Hindlimb muscle (tissue), 1 donor: ENCODE measurements at regions not wholly inside any gene's neighbourhood (a gene's known extent, or its start where the extent isn't known, plus 50 kb on each side); places are given as distances from the start of the nearest gene placed in this dataset.

Experiments used
- DNase-seq: peaks from one replicate; pipeline ENCODE4 v3.0.0-alpha.2; 2013

GRCh38 chr4:125517831-125518230, 203.1 kb downstream of the FAT4 start:
- DNase-seq = no peak

GRCh38 chr4:125518281-125518680, 203.5 kb downstream of the FAT4 start:
- DNase-seq = no peak

DNA sequence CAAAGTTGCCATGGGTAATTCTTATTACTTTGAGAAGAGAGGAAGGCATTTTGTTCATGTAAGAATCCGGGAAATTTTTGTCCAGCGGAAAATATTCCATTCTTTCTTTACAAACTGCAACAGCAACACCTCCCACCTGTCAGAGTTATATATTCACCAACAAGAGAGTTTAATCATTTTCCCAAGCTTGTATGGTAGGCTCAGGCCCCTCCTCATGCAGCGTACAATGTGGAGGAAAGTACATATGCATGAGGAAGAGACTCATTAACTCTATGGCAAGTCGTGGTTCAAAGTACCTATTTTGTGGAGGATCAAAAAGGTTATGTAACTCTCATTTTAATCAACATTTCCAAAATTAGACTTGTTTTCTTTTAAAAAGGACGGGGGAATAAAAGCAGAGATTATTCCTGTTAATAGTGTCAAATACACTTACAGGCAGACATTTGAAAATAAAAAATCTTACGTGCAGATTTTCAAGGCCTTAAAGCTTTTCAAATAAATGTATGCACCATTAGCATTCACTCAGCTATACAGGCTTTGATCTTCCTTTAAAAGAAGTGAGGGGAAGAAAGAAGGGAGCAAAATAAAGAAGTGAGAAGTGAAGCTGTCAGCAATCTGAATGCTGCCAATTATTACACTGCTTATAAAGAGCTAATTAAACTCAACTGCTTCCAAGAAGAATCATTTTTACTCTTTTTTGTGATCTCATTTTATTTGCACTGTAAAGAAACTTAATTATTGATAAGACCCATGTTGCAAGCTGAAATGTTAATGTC, 204.8 kb downstream of the FAT4 start:
- no peak for DNase-seq

GRCh38 chr4:125520258-125520990, 205.7 kb downstream of the FAT4 start:
- DNase-seq = no peak

DNA sequence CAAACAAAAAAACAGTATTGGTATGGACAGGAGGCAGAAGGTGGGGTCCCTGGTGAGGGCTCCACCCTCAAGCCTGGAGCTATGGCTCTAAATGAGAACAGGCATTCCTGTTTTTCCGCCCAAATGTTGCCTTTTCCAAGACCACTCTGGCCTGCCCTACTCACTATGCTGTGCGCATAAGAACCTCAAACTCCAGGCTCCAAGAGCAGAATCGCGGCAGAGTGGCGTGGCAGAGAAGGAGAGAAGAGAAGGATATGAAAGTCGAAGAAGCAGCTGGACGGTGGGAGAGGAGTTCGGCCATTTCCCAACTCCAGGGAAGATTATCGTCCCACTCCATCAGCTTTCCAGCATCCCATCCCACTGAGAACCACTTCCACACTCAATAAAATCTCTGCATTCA, 207.8 kb downstream of the FAT4 start:
- no peak for DNase-seq

- DNase-seq = no peak
Measured at GRCh38 chr4:125522992-125523391, 208.2 kb downstream of the FAT4 start.

DNA sequence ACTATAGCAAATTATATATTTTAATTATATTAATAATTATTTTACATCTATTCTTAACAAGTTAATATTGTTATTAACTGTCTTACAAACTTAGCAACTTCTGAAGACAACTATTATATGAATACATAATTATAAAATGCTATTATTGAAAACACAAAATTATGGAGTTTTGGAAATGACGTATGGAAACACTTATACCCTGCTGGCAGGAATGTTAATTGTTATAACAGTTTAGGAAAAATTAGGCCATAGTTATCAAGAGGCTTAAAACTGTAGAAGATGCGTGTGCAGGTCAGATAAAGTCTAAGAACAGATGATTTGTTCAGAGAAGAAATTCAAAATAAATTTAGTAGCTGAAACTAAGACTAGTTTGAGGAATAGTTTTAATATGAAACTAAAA, 211.7 kb downstream of the FAT4 start:
- no peak for DNase-seq

DNA sequence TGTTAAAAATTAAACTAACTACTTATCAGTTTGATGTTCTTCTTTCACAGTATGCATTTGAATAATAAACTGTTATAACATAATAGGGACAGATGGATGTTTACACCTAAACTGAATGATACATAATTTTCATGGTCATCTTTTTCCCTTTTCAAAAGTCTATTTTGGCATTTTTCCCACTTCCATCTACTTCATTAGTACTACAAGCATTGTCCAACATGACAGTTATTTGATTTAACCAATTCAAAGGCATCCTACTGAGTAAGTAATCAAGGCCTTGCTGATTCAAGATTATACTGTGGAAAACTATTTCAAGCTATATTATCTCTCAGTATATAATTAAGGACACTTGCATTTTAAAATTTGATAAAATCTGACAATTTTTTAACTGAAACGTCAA, 212.9 kb downstream of the FAT4 start:
- DNase-seq = no peak

DNA sequence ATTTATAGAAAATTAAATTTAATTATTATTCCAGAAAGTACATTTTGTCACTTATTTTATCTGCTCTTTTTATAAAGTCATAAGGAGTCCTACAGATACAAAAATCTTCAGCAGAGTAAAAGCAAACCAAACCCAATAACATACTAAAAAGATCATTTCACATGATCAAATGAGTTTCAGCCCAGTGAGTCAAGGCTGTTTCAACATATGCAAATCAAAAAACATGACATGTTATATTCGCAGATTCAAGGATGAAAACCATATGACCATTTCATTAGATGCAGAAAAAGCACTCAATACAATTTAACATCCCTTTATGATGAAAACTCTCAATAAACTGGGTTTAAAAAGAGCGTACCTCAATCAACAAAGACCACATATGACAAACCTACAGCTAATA, 214.3 kb downstream of the FAT4 start:
- no peak for DNase-seq

DNA sequence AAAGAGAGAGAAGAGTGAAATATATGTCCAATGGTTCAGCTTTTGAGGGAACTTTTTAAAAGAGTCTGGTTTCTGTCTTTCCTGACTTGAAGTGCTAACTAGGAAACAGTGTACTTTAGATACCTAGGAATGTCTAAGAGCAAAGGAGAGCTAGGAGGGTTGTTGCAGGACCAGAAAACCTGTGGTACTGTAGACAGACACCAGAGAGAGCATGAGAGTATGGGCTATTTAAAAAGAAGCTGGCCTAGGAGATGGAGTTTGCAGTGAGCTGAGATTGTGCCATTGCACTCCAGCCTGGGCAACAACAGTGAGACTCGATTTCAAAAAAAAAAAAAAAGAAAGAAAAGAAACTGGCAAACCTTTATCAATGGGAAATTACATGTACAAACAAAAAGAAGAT, 223.9 kb downstream of the FAT4 start:
- no peak for DNase-seq

GRCh38 chr4:125539691-125540090, 224.9 kb downstream of the FAT4 start:
- DNase-seq = no peak

- DNase-seq = no peak
Measured at GRCh38 chr4:125541836-125542385, 227.2 kb downstream of the FAT4 start.

GRCh38 chr4:125546272-125546671, 231.5 kb downstream of the FAT4 start:
- no peak for DNase-seq

DNA sequence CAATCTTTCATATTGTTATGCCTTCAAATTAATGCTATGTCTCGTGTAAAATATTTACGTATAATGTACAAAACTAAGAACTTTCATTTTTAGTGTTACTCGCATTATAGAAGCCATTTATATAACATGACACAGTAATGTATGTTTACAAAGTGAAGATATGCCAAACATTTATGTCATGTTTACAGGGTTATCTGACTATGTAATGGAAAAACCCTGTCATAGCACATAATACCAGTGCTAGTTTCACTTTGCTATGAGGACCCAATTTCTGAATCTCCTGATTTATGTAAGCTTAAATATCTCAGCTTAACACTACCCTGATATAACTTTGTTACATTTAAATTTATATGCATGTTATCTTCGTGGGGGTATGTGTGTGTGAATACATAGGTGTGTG, 233.1 kb downstream of the FAT4 start:
- peak; percentile 11 for DNase-seq

DNA sequence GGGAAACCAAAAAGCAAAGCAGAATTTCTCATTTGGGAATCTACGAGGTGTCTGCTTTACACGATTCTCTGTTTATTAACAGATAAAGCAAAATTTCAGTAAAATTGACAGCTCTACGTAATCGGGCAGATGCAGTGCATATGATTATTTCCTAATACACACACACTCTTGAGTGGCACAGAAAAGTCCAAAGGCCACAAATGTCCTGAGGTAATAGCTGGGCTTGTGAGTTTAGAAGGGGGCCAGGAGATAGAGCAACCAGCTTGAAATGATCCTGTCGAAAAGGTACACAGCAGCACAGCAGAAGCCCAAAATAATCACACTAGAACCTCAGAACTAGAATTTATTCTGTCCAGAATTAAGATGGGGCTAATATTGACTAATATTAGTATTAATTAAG, 236.0 kb downstream of the FAT4 start:
- no peak for DNase-seq

DNA sequence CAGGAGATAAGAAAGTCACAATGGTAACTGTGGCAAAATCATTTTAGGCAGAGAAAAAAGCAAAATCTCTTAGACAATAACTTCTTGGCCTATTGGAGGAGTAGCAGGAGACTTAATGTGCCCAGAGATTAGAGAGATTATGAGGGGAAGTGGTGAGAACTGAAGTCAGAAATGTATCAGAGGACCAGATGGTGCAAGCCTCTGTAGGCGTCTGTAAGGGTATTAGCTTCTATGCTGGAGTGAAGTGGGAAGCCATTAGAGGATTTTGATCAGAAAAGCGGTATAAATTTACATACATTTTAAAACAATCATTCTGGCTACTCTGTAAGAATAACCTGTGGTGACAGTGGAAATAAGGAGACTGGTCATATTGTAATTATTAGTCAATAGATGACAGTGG, 236.7 kb downstream of the FAT4 start:
- no peak for DNase-seq

DNA sequence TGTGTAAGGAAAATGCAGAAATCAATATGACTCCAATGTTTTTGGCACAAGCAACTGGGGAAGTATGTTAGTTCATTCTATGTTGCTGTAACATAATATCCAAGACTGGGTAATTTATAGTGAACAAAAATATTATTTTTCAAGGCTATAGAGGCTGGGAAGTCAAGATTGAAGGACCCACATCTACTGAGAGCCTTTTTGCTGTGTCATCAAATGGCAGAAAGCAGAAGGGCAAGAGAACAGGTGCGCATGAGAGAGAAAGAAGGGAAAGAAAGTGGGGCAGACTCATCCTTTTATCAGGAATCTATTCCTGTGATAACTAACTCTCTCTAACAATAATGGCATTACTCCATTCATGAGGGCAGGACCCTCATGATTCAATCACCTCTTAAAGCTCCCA, 237.2 kb downstream of the FAT4 start:
- no peak for DNase-seq

GRCh38 chr4:125572601-125573000, 257.8 kb downstream of the FAT4 start:
- DNase-seq = no peak

DNA sequence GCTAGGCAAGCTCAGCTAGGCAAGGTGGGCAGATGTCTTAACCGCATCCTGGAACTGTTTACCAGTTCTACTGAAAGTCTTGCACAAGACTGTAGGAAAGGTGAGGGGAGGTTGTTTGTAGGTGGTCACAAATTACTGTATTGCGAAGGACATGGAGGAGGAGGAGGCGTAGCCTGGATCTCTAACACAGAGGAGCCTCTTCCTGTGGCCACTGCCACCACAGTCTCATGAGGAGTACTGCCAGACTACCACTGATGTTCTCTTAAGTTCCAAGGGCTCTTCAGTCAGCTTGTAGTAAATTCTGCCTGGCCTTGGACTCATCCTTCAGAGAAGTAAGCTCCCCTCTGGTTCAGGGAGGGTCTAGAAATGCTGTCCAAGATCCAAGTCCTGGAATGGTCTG, 258.6 kb downstream of the FAT4 start:
- no peak for DNase-seq

- DNase-seq = no peak
Measured at GRCh38 chr4:125573786-125574185, 259.0 kb downstream of the FAT4 start.

GRCh38 chr4:125582302-125582701, 267.5 kb downstream of the FAT4 start:
- no peak for DNase-seq

DNA sequence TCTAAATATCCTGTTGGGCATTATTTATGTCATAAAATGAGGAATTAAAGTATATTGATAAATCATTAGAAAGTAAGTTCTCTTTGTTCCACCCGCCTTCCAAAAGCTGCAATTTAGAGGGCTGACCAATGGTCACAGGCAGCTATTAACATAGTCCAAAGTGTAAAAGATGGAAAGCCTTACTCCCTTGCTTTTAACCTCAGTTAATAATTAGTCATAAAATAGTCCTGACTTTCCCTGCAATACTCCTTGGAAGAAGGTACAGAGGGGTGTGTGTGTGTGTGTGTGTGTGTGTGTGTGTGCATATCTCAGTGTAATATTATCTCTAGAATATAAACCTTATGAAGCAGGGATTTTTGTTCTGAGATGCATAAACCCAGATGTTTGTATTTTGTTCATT, 275.4 kb downstream of the FAT4 start:
- no peak for DNase-seq

- DNase-seq = no peak
Measured at GRCh38 chr4:125591290-125591689, 276.5 kb downstream of the FAT4 start.

DNA sequence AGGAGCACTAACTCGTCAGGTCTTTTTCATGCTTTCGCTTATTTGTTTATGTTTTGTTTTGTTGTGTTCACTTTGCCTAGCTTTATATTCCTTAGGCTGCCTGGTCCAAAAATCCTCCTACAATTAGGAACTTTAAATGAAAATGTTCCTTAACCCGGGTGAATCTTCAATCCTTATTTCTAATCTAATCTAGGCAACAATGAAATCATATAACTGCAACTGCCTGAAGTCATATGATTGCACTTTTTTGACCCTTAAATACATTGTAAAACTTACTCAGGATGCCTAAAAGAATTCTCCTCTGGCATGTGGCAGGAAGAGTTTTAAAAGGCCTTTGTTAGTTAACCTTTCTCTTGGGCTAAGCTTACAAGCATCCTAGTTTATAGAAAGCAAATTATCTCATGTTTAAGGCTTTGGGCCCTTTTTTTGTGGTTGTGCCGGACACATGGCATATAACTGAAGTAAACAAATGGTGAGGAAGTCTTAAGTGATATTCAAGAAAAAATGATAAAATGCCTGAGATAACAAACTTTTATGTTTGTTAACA, 279.4 kb downstream of the FAT4 start:
- no peak for DNase-seq
